Heart right ventricle (tissue), 16 donors: ENCODE measurements at regions not wholly inside any gene's neighbourhood (a gene's known extent, or its start where the extent isn't known, plus 50 kb on each side); places are given as distances from the start of the nearest gene placed in this dataset.

Experiments used
- ATAC-seq, 8 donors: fragments of 200-7000 bp; cut with Tn5 transposase; one replicate each; pipeline ENCODE4 v1.9.1; 2020; ENCODE audit warnings: mild to moderate bottlenecking in 8 of 8, moderate library complexity in 8 of 8, moderate number of reproducible peaks in 1 of 8
- DNase-seq, 2 donors: peaks; one replicate each; pipeline ENCODE4 v3.0.0-alpha.2; 2020
- H3K27ac ChIP-seq, 10 donors: fragments of 200-600 bp; sonication (generic) in 2 of 10; one replicate each; pipeline versions ENCODE4 v1.5.0 to v1.8.0; 2020 to 2022; ENCODE audit warnings: mild to moderate bottlenecking in 3 of 10
- H3K27me3 ChIP-seq, 7 donors: fragments of 200-600 bp; one replicate each; pipeline ENCODE4 v1.8.0; 2021 to 2022; ENCODE audit warnings: mild to moderate bottlenecking in 2 of 7
- H3K36me3 ChIP-seq, 9 donors: fragments of 200-600 bp; sonication (generic) in 1 of 9; one replicate each; pipeline versions ENCODE4 v1.5.0 to v1.8.0; 2020 to 2022; ENCODE audit warnings: mild to moderate bottlenecking in 2 of 9
- H3K4me1 ChIP-seq, 9 donors: fragments of 200-600 bp; sonication (generic) in 1 of 9; one replicate each; pipeline versions ENCODE4 v1.5.0 to v1.8.0; 2020 to 2022; ENCODE audit warnings: mild to moderate bottlenecking in 4 of 9
- H3K4me3 ChIP-seq, 10 donors: fragments of 200-600 bp; sonication (generic) in 2 of 10; one replicate each; pipeline versions ENCODE4 v1.5.0 to v1.8.0; 2020 to 2022; ENCODE audit warnings: mild to moderate bottlenecking in 7 of 10, moderate library complexity in 2 of 10
- H3K9me3 ChIP-seq, 11 donors: fragments of 200-600 bp in 10 of 11; sonication (generic) in 2 of 11; one replicate each; pipeline versions ENCODE4 v1.5.0 to v1.8.0; 2013 to 2022; ENCODE audit warnings: mild to moderate bottlenecking in 2 of 11, control low read depth in 1 of 11, moderate library complexity in 1 of 11
- CTCF ChIP-seq, 9 donors: fragments of 200-600 bp; sonication (generic) in 2 of 9; IDR thresholded peaks; one replicate each; pipeline versions ENCODE4 v1.5.0 to v1.8.0; 2021 to 2022; ENCODE audit warnings: antibody characterized with exemption in 9 of 9, mild to moderate bottlenecking in 5 of 9, moderate library complexity in 1 of 9
- WGBS, 2 donors: extraction: QIAGEN DNeasy Blood & Tissue Kit; methylation state at CpG; one replicate each; pipeline ENCODE4 v1.1.7; 2013; ENCODE audit warnings: inconsistent platforms in 1 of 2; 5-methylcytosine and 5-hydroxymethylcytosine counted together
- intact Hi-C, 10 donors: fragments of 100-400 bp; cut with DNase I; formaldehyde crosslinking; loops; one replicate each; pipeline versions ENCODE4 v1.11.1 to v1.14.2; 2022
- donor health status: Arrhythmogenic right ventricular cardiomyopathy.
- donor health status: ischemic (EF 13 %, LVEDD 7.1; RV severe dilation, severe dysfunction).
- donor health status: healthy with polysubstance abuse.
- donor health status: DM: no; HTN: yes; CAD: no.
- donor health status: DM: no; HTN: no; CAD: no.
- donor health status: ischemic (EF 25% LVEDD 6.9; RV normal size, moderate dysfunction).
- donor health status: ischemic (EF 25% LVEDD 5.7; RV mildly dilated, moderate dysfunction).
- donor health status: healthy.
- donor health status: DM: yes; HTN: yes; CAD: no.
- donor health status: Ischemic cardiomyopathy.
- donor health status: ischemic (EF 35%, LVEDD 5.7; RV mildly dilated, moderate dysfunction).
- donor health status: nonischemic (EF 11% LVEDD 7.7; RV severe dilation, severe dysfunction).
- donor health status: DM: yes; HTN: yes; CAD: no.
- donor health status: PGD.
- donor health status: ischemic (EF 29% LVEDD 5.4; RV normal size, mild dysfunction).
- donor health status: nonischemic (EF 23%, LVEDD 6.1; RV moderate dilation, normal function).

- Histone ChIP-seq H3K36me3 (no peaks in the 10 kb centered on the region), H3K27me3 (no peaks in the 10 kb centered on the region), H3K4me1 (no peaks in the 10 kb centered on the region), H3K27ac (no peak overlapping the region), H3K9me3 (peaks cover 0 to 30% (median 2%) of the 10 kb centered on the region in 11 donors), H3K4me3 (no peak overlapping the region)
- ATAC-seq (no peak), DNase-seq (no peak)
- WGBS, 2 donors, result 88 to 97% methylated on average over 1 of the region's 1 CpG
- intact Hi-C loops, result no loop called here
- TF ChIP-seq CTCF (IDR thresholded peaks at IDR 0.05), result no peak
These were observed 167.3 kb upstream of the SRD5A2 start for GRCh38 chr2:31748041-31748440.

- no peaks in the 10 kb centered on the region for H3K27me3 ChIP-seq
- H3K36me3 ChIP-seq, result no peaks in the 10 kb centered on the region
- intact Hi-C loops, result no loop called here
- TF ChIP-seq CTCF (IDR thresholded peaks at IDR 0.05), result no peak
- ATAC-seq (no peak), DNase-seq (no peak)
- H3K27ac ChIP-seq, result no peak overlapping the region
- no peaks in the 10 kb centered on the region for H3K4me1 ChIP-seq
- peaks cover 0 to 7% (median 0%) of the 10 kb centered on the region in 11 donors for H3K9me3 ChIP-seq
- WGBS, 2 donors, result 88 to 89% methylated on average over 3 of the region's 3 CpGs
- no peak overlapping the region for H3K4me3 ChIP-seq
These were observed 158.4 kb upstream of the SRD5A2 start for GRCh38 chr2:31739161-31739560.

GRCh38 chr2:31736695-31737454, 156.1 kb upstream of the SRD5A2 start:
- no peak for TF ChIP-seq CTCF (IDR thresholded peaks at IDR 0.05)
- Histone ChIP-seq H3K36me3 (no peaks in the 10 kb centered on the region), H3K27ac (no peak overlapping the region), H3K4me1 (no peaks in the 10 kb centered on the region), H3K9me3 (peaks cover 0 to 8% (median 0%) of the 10 kb centered on the region in 11 donors), H3K4me3 (no peak overlapping the region), H3K27me3 (no peaks in the 10 kb centered on the region)
- intact Hi-C loops, result no loop called here
- ATAC-seq, result no peak
- no peak for DNase-seq
- WGBS, 2 donors, result 71 to 72% methylated on average over 6 of the region's 6 CpGs

- DNase-seq (no peak), ATAC-seq (no peak)
- TF ChIP-seq CTCF (IDR thresholded peaks at IDR 0.05), result no peak
- Histone ChIP-seq H3K36me3 (no peaks in the 10 kb centered on the region), H3K9me3 (peaks cover 0 to 13% (median 3%) of the 10 kb centered on the region in 11 donors), H3K4me1 (no peaks in the 10 kb centered on the region), H3K27ac (no peak overlapping the region), H3K4me3 (no peak overlapping the region), H3K27me3 (no peaks in the 10 kb centered on the region)
- intact Hi-C loops, result no loop called here
- 78 to 85% methylated on average over 2 of the region's 2 CpGs for WGBS, 2 donors
These were observed 155.0 kb upstream of the SRD5A2 start for GRCh38 chr2:31735716-31736115.
